ENCODE measurements at regions not wholly inside any gene's neighbourhood (a gene's known extent, or its start where the extent isn't known, plus 50 kb on each side); places are given as distances from the start of the nearest gene placed in this dataset.
A peak's percentile ranks its signal among the peaks of the same experiment; 100 is the strongest.

DNA sequence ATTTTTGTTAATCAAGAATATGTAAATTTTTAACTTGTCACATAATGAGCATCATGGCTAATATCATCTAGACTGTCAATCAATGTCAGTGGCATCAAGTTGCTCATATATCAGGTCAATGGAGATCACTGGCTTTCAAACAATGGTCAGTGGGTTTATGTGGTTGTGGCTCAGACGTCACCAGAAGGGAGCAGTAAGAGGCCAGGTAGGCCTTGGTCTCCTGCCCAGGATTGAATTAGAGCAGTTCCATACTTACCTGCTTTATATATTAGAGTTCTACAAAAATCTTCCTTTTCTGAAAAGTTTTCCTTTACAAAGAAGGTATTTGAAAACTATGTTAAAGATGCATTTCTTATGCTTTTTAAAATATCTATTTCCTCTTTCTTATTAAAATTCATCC lies 206.3 kb upstream of the B3GALT2 start:
- TF ChIP-seq, protein P1, sequence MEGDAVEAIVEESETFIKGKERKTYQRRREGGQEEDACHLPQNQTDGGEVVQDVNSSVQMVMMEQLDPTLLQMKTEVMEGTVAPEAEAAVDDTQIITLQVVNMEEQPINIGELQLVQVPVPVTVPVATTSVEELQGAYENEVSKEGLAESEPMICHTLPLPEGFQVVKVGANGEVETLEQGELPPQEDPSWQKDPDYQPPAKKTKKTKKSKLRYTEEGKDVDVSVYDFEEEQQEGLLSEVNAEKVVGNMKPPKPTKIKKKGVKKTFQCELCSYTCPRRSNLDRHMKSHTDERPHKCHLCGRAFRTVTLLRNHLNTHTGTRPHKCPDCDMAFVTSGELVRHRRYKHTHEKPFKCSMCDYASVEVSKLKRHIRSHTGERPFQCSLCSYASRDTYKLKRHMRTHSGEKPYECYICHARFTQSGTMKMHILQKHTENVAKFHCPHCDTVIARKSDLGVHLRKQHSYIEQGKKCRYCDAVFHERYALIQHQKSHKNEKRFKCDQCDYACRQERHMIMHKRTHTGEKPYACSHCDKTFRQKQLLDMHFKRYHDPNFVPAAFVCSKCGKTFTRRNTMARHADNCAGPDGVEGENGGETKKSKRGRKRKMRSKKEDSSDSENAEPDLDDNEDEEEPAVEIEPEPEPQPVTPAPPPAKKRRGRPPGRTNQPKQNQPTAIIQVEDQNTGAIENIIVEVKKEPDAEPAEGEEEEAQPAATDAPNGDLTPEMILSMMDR (conservative IDR thresholded peaks at IDR 0.05; ENCODE audit: low read length) = peak; percentile 52
- TF ChIP-seq EZH2phosphoT487 (IDR thresholded peaks at IDR 0.05; ENCODE audit: borderline replicate concordance, low read depth, low read length) = no peak
